ENCODE measurements at regions not wholly inside any gene's neighbourhood (a gene's known extent, or its start where the extent isn't known, plus 50 kb on each side); places are given as distances from the start of the nearest gene placed in this dataset.
"Not testable (repeated sequence)": the region's sequence is repeated elsewhere in the genome, so short reads cannot be mapped to it uniquely, and the experiment has no call there.

- DNase-seq (ENCODE audit: low spot score), result no peak
Observed at GRCh38 chr6:121595646-121596045, 160.2 kb downstream of the GJA1 start.

DNA sequence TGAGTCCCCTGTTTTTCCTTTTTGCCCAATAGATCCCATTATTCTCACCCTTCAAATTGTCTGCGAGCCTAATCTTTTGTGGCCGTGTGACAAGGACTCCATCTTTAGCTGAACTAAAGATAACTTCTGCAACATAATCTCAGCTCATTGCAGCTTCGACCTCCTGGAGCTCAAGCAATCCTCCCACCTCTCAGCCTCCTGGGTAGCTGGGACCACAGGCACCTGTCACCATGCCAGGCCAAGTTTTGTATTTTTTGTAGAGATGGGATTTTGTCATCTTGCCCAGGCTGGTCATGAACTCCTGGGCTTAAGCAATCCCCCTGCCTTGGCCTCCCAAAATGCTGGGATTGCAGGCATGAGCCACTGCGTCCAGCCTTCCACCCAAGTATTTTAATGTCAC, 161.0 kb downstream of the GJA1 start:
- no peak for DNase-seq (ENCODE audit: low spot score)

- no peak for DNase-seq (ENCODE audit: low spot score)
Observed at GRCh38 chr6:121597654-121598053, 162.2 kb downstream of the GJA1 start.

DNA sequence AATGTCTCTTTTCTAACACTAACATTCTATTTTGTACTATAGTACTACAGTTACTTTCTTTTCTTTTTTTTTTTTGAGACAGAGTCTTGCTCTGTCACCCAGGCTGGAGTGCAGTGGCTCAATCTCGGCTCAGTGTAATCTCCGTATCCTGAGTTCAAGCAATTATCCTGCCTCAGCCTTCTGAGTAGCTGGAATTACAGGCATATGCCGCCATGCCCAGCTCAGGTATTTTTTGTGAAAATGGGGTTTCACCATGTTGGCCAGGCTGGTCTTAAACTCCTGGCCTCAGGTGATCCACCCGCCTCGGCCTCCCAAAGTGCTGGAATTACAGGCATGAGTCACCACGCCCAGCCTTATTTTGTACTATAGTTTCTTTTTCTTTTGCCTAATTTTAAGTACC, 163.9 kb downstream of the GJA1 start:
- DNase-seq (ENCODE audit: low spot score), result not testable (repeated sequence)

DNA sequence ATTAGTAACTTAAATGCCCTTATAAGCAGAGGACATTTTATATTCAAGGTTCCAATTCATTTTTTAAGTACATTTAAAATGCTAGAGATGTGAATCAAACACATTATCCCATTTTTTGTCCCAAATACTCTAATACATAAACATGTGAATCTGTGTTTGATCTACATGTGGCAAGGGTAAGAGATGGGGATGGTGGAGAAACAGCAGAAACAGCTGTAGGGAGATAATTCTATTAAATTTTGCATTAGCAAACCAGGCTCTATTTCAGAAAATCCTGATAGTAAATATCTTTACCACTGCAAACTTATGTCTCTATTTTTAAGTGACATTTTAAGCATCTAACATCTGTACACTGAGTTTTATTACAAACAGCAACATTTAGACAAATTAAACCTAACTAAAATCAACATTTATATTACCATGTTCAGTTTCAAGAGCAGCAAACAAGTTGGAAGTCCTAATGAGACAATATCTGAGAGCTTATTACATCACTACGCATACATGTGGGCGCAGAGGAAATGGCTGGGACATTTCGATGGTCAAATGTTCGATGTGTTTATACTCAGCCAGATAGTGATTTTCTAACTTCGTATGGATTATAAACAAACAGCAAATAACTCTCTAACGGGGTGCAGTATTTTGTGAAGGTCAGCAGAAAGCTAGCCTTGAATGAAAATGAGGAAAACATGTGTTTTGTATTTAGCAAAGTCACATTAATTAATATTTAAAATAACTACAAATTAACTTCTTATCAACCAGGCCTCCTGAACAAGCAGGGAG, 165.1 kb downstream of the GJA1 start:
- DNase-seq (ENCODE audit: low spot score), result no peak

- no peak for DNase-seq (ENCODE audit: low spot score)
Observed at GRCh38 chr6:121603486-121603885, 168.0 kb downstream of the GJA1 start.

- DNase-seq (ENCODE audit: low spot score), result no peak
Observed at GRCh38 chr6:121607721-121608120, 172.3 kb downstream of the GJA1 start.

DNA sequence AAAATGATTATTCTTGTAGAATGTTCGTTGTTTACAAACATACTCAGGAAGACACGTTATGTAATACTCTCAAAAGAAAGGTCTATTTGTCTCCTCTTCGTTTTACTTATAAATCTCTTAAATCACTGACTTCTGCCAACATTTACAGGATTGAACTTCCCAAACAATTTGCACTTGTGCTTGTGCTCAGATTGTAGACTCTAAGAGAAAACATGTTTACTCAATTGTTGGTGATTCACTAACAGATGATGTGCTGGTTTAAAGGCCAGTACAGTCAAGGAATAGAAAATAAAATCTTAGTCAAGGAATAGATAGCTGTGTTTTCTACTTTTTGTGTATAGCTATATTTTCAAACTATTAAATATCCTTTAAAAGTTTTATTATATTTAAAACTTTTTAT, 172.8 kb downstream of the GJA1 start:
- no peak for DNase-seq (ENCODE audit: low spot score)

GRCh38 chr6:121609281-121609680, 173.8 kb downstream of the GJA1 start:
- no peak for DNase-seq (ENCODE audit: low spot score)

DNA sequence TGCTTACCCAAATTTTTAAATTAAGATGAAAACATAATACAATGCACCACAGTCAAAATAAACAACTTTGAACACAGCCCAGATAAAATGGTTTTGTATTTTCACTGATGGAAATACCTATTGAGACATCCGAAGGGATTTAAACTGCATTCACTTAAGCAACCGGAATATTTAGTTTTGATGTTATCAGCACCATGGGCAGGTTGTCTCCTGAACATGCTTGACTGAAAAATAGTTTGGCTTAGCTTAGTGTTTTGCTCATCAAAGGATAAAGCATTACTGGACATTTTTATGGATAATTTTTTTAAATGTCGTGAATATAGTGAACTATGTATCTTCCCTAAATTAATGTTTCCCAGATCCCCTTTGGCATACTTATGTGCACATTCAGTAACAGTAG, 177.5 kb downstream of the GJA1 start:
- no peak for DNase-seq (ENCODE audit: low spot score)

DNA sequence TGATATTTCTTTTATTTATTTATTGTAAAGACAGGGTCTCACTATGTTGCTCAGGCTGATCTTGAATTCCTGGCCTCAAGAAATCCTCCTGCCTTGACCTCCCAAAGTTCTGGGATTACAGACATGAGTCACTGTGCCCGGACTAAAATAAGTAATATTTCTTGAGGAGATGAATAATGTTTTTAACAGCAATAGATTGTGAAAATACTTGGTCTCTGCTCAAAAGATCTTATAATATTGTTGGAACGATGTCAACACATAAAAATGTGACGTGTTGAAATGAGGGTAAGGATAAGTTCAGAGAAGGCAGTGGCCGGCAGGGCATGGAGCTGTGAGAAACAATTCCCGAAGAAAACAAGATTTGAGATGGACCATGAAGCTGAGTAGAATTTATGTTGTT, 178.7 kb downstream of the GJA1 start:
- DNase-seq (ENCODE audit: low spot score), result no peak

DNA sequence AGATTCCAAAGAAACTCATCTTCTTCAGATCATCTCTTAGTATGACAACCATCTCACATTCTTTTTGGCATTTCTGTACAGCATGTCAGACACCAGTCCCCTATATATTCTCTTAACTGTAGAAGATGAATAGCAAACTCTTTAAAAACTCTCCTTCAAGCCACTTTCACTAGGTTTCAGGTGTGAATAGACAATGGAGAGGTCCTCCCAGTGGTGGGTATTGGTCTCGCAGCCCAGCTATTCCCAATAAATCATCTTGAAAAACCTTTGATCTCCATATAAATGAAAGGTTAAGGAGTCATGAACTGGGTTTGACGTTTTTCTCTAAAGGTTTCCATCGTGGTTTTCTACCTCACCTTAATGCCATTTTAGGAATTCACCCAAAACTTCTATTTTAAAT, 180.0 kb downstream of the GJA1 start:
- no peak for DNase-seq (ENCODE audit: low spot score)

GRCh38 chr6:121616406-121616805, 181.0 kb downstream of the GJA1 start:
- DNase-seq (ENCODE audit: low spot score), result no peak

GRCh38 chr6:121617388-121617787, 181.9 kb downstream of the GJA1 start:
- no peak for DNase-seq (ENCODE audit: low spot score)

- no peak for DNase-seq (ENCODE audit: low spot score)
Observed at GRCh38 chr6:121619013-121619412, 183.6 kb downstream of the GJA1 start.

DNA sequence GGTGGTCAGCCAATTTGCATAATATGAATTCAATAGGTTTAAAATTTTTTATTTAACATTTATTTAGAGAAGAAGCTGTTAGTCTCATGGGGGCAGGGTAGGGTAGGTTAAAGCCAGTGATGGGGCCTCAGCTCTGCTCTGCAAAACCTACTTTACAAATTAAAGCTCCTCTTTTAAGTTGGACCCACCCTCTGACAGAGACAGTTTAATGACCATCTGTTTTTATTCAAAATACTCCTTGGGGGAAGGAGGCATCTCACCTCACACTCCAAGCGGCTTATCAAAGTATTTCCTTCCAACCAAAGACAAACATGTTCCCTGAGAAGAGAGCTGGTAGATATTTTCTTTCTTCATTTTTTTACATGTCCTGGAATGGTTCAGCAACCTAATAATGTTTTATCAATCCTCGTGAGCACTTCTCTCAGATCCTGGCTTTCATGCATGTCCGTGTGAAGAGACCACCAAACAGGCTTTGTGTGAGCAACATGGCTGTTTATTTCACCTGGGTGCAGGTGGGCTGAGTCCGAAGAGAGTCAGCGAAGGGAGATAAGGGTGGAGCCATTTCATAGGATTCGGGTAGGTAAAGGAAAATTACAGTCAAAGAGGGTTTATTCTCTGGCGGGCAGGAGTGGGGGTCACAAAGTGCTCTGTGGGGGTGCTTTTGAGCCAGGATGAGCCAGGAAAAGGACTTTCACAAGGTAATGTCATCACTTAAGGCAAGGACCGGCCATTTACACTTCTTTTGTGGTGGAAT, 184.7 kb downstream of the GJA1 start:
- DNase-seq (ENCODE audit: low spot score), result no peak

GRCh38 chr6:121627761-121628160, 192.3 kb downstream of the GJA1 start:
- no peak for DNase-seq (ENCODE audit: low spot score)

DNA sequence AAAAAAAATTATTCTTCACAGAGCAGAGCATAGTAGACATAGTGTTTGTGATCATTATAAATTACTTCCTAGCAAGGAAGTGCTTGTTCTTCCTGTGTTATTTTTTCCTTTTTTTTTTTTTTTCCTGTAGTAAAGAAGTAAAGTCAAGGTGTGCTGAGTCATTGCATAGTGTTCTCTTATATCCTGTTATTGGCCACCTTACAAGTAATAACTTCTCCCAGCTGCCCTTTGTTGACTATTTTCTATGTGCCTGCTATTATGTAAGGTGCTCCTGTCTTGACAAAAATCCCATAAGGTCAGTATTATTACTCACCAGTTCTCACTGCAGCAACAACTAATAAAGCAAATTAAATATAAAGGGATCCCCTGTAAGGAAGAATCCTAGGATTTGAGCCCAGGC, 195.3 kb downstream of the GJA1 start:
- no peak for DNase-seq (ENCODE audit: low spot score)

DNA sequence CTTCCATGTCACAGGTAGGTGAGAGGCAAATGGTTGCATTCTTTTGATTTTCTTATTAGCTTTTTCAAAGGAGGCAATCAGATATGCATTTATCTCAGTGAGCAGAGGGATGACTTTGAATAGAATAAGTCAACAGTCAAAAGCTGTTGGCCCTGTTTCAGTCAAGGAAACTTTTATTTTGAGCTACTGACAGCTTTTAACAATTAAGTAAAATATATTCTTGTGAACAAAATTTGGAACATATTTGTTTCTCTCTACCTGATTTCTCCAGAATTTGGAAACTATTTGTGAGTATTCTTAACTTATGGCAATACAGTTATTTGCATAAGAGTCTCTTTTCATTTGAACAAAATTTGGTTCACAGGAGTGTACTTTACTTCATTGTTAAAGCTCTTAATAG, 196.3 kb downstream of the GJA1 start:
- DNase-seq (ENCODE audit: low spot score), result not testable (repeated sequence)

GRCh38 chr6:121633309-121633708, 197.9 kb downstream of the GJA1 start:
- DNase-seq (ENCODE audit: low spot score), result no peak

DNA sequence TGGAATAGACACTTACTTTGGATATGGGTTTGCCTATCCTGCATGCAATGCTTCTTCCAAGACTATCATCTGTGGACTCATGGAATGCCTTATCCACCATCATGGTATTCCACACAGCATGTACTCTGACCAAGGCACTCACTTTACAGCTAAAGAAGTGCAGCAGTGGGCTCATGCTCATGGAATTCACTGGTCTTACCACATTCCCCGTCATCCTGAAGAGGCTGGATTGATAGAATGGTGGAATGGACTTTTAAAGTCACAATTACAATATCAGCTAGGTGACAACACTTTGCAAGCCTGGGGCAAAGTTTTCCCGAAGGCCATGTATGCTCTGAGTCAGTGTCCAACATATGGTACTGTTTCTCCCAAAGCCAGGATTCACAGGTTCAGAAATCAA, 199.1 kb downstream of the GJA1 start:
- DNase-seq (ENCODE audit: low spot score), result not testable (repeated sequence)

GRCh38 chr6:121635355-121635754, 199.9 kb downstream of the GJA1 start:
- DNase-seq (ENCODE audit: low spot score), result no peak

DNA sequence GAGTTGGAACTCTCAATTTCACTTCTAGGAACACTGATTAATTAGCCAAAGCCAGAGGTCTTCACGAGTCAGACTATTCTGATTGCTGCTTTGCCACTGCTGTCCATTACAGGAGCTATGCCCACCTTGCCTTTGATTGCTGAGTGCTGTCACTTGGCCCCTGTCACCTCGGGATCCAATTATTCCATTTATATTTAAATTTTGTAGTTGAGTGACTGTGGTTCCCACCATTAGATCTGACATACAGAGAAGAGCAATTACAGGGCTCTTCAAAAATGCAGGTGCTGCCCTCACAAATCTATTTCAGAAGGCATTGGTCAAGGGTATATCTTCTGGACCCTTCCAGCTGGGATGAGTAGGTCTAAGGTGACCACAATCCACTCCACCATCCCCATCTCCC, 200.8 kb downstream of the GJA1 start:
- not testable (repeated sequence) for DNase-seq (ENCODE audit: low spot score)

- DNase-seq (ENCODE audit: low spot score), result no peak
Observed at GRCh38 chr6:121639021-121639420, 203.6 kb downstream of the GJA1 start.

Data from activated CD4-positive, alpha-beta T cell treated with anti-CD3 and anti-CD28 coated beads, Interleukin-2, Interleukin-4, amounts not matched to agents 100 ng/mL and 50 ng/mL, durations not matched to agents 16 hours and 8 hours (primary cell).